ENCODE measurements at regions not wholly inside any gene's neighbourhood (a gene's known extent, or its start where the extent isn't known, plus 50 kb on each side); places are given as distances from the start of the nearest gene placed in this dataset.
"Not testable (repeated sequence)": the region's sequence is repeated elsewhere in the genome, so short reads cannot be mapped to it uniquely, and the experiment has no call there.

DNA sequence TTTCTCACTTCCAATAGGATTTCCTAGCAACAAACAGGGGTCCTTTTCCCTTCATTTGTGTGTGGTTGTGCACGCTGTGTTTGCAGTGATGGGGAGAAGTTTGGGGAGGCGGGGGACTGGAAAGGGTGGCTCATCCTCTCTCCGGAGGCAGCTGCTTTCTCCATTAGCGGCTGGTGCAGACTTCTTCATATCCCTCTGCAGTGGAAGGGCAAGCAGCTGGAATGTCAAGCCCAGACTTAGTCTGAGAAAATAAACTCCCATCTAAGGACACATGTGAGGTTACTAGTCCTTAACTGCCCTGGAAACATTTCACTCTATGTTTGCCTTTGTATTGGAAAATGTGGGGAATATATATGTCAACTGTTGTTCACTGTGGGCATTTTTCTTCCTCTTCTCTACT, 467.0 kb upstream of the RASGRP1 start:
- Histone ChIP-seq H3K79me1 (ENCODE audit: low read length) (no peaks in the 10 kb centered on the region), H3K27ac (ENCODE audit: low read depth, low read length) (no peak overlapping the region), H3K36me3 (ENCODE audit: control insufficient read depth in 1 of 2, insufficient read depth in 2 of 2, low read length in 2 of 2) (no peaks in the 10 kb centered on the region), H3K4me2 (ENCODE audit: low read length) (no peak overlapping the region), H2AFZ (ENCODE audit: insufficient read depth, low read length, poor library complexity) (no peak overlapping the region), H3K9ac (ENCODE audit: low read length) (no peak overlapping the region), H2AK5ac (ENCODE audit: low read length) (no peak overlapping the region), H4K12ac (ENCODE audit: low read depth, low read length) (no peak overlapping the region), H3K4me3 (ENCODE audit: low read depth, low read length) (no peak overlapping the region), H4K8ac (ENCODE audit: low read depth, low read length) (no peak overlapping the region), H3K4me1 (ENCODE audit: control insufficient read depth in 1 of 2, insufficient read depth in 2 of 2, low read length in 2 of 2) (no peaks in the 10 kb centered on the region), H2BK12ac (ENCODE audit: low read length) (no peak overlapping the region), H3K79me2 (ENCODE audit: control insufficient read depth, insufficient read depth, low read length, poor library complexity) (no peaks in the 10 kb centered on the region), H3K18ac (ENCODE audit: low read length) (no peak overlapping the region), H2BK120ac (ENCODE audit: insufficient read depth, low read length, poor library complexity) (no peak overlapping the region), H3K4ac (ENCODE audit: low read depth, low read length) (no peak overlapping the region), H3K14ac (ENCODE audit: low read length) (no peak overlapping the region), H3K27me3 (ENCODE audit: insufficient read depth, low read length) (no peaks in the 10 kb centered on the region), H2BK5ac (ENCODE audit: low read depth, low read length, poor library complexity) (no peak overlapping the region), H3K23ac (ENCODE audit: low read length) (no peak overlapping the region), H3K9me3 (ENCODE audit: insufficient read depth, low read depth, low read length) (no peaks in the 10 kb centered on the region), H4K91ac (ENCODE audit: low read depth, low read length) (no peak overlapping the region)
- no CpG with 5 or more reads among the region's 4 CpGs for WGBS (ENCODE audit: extremely low coverage, insufficient coverage, insufficient read length)
- no peak for DNase-seq

DNA sequence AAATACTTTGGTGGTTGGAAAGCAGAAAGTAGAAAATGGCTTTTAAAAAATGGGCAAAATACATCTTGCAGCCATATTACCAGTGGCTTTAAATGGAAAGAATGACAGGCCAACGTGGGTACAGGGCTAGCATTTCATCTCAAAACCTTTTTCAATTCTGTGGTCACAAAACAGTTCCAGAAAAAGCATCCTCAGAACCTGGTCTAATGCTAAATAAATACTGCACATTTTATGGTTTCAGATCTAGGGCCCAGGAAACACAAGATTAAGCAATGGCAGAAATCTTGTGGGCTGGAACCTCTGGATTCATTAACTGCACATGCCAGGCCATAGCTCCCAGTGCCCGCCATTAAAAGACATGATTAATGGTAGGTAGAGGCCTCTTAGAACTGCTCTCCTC, 470.2 kb upstream of the RASGRP1 start:
- H3K4me3 ChIP-seq (ENCODE audit: low read depth, low read length) = no peak overlapping the region
- no peaks in the 10 kb centered on the region for H3K36me3 ChIP-seq (ENCODE audit: control insufficient read depth in 1 of 2, insufficient read depth in 2 of 2, low read length in 2 of 2)
- H2BK120ac ChIP-seq (ENCODE audit: insufficient read depth, low read length, poor library complexity) = no peak overlapping the region
- H3K18ac ChIP-seq (ENCODE audit: low read length) = no peak overlapping the region
- no peak overlapping the region for H2BK5ac ChIP-seq (ENCODE audit: low read depth, low read length, poor library complexity)
- no peak overlapping the region for H3K9ac ChIP-seq (ENCODE audit: low read length)
- H3K4ac ChIP-seq (ENCODE audit: low read depth, low read length) = no peak overlapping the region
- DNase-seq = no peak
- no peaks in the 10 kb centered on the region for H3K27me3 ChIP-seq (ENCODE audit: insufficient read depth, low read length)
- H4K8ac ChIP-seq (ENCODE audit: low read depth, low read length) = no peak overlapping the region
- no peak overlapping the region for H2BK12ac ChIP-seq (ENCODE audit: low read length)
- no peaks in the 10 kb centered on the region for H3K79me2 ChIP-seq (ENCODE audit: control insufficient read depth, insufficient read depth, low read length, poor library complexity)
- no peak overlapping the region for H3K4me2 ChIP-seq (ENCODE audit: low read length)
- no peak overlapping the region for H2AFZ ChIP-seq (ENCODE audit: insufficient read depth, low read length, poor library complexity)
- no peak overlapping the region for H3K27ac ChIP-seq (ENCODE audit: low read depth, low read length)
- H4K12ac ChIP-seq (ENCODE audit: low read depth, low read length) = no peak overlapping the region
- H4K91ac ChIP-seq (ENCODE audit: low read depth, low read length) = no peak overlapping the region
- H3K23ac ChIP-seq (ENCODE audit: low read length) = no peak overlapping the region
- no peaks in the 10 kb centered on the region for H3K79me1 ChIP-seq (ENCODE audit: low read length)
- H3K4me1 ChIP-seq (ENCODE audit: control insufficient read depth in 1 of 2, insufficient read depth in 2 of 2, low read length in 2 of 2) = no peaks in the 10 kb centered on the region
- no CpG with 5 or more reads among the region's 2 CpGs for WGBS (ENCODE audit: extremely low coverage, insufficient coverage, insufficient read length)
- H3K14ac ChIP-seq (ENCODE audit: low read length) = no peak overlapping the region
- H2AK5ac ChIP-seq (ENCODE audit: low read length) = no peak overlapping the region
- no peaks in the 10 kb centered on the region for H3K9me3 ChIP-seq (ENCODE audit: insufficient read depth, low read depth, low read length)

DNA sequence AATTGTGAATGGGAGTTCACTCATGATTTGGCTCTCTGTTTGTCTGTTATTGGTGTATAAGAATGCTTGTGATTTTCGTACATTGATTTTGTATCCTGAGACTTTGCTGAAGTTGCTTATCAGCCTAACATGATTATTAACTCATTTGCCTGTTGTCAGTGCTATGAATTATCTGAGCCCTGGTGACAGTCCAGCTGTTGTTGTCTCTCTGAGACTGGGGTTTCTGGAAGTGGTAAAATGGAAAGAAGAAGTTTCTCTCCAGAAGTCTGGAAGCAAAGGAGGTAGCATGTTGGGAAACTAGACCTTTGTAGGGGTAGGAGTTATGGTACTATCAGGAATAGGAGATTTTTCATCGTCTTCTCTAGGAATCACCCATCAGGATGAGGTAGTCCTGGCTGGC, 473.0 kb upstream of the RASGRP1 start:
- not testable (repeated sequence) for H4K91ac ChIP-seq (ENCODE audit: low read depth, low read length); H2BK120ac ChIP-seq (ENCODE audit: insufficient read depth, low read length, poor library complexity); H3K9me3 ChIP-seq (ENCODE audit: insufficient read depth, low read depth, low read length); H2BK5ac ChIP-seq (ENCODE audit: low read depth, low read length, poor library complexity); H3K4ac ChIP-seq (ENCODE audit: low read depth, low read length); H3K9ac ChIP-seq (ENCODE audit: low read length); H3K36me3 ChIP-seq (ENCODE audit: control insufficient read depth in 1 of 2, insufficient read depth in 2 of 2, low read length in 2 of 2); H3K79me2 ChIP-seq (ENCODE audit: control insufficient read depth, insufficient read depth, low read length, poor library complexity); H3K4me3 ChIP-seq (ENCODE audit: low read depth, low read length); DNase-seq; H2AK5ac ChIP-seq (ENCODE audit: low read length); H2BK12ac ChIP-seq (ENCODE audit: low read length); H3K4me1 ChIP-seq (ENCODE audit: control insufficient read depth in 1 of 2, insufficient read depth in 2 of 2, low read length in 2 of 2); H3K14ac ChIP-seq (ENCODE audit: low read length); H4K12ac ChIP-seq (ENCODE audit: low read depth, low read length); H3K23ac ChIP-seq (ENCODE audit: low read length); H2AFZ ChIP-seq (ENCODE audit: insufficient read depth, low read length, poor library complexity); H4K8ac ChIP-seq (ENCODE audit: low read depth, low read length); H3K79me1 ChIP-seq (ENCODE audit: low read length); H3K18ac ChIP-seq (ENCODE audit: low read length); H3K4me2 ChIP-seq (ENCODE audit: low read length); H3K27ac ChIP-seq (ENCODE audit: low read depth, low read length); H3K27me3 ChIP-seq (ENCODE audit: insufficient read depth, low read length)
- WGBS (ENCODE audit: extremely low coverage, insufficient coverage, insufficient read length) = no CpG with 5 or more reads among the region's 2 CpGs

DNA sequence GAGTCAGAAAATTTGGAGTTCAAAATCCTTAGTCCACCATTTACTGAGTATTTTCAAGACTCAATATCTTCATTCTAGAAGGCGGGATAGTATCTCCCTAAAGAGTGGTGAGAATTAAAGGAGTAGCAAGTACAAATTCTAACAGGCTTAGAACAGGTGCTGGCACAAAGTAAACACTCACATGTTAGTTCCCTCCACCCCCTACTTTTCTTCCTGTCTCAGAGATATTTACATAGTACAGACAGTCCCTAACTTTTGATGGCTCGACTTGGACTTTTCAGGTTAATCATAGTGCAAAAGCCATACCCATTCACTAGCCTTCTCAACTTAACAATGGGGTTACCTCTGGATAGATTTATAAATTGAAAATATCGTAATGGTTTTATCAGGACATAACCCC, 476.2 kb upstream of the RASGRP1 start:
- Histone ChIP-seq H3K36me3 (ENCODE audit: control insufficient read depth in 1 of 2, insufficient read depth in 2 of 2, low read length in 2 of 2) (no peaks in the 10 kb centered on the region), H3K9me3 (ENCODE audit: insufficient read depth, low read depth, low read length) (no peaks in the 10 kb centered on the region), H3K9ac (ENCODE audit: low read length) (no peak overlapping the region), H3K23ac (ENCODE audit: low read length) (no peak overlapping the region), H3K18ac (ENCODE audit: low read length) (no peak overlapping the region), H2AK5ac (ENCODE audit: low read length) (no peak overlapping the region), H4K12ac (ENCODE audit: low read depth, low read length) (no peak overlapping the region), H4K91ac (ENCODE audit: low read depth, low read length) (no peak overlapping the region), H2BK5ac (ENCODE audit: low read depth, low read length, poor library complexity) (no peak overlapping the region), H3K27me3 (ENCODE audit: insufficient read depth, low read length) (no peaks in the 10 kb centered on the region), H2BK12ac (ENCODE audit: low read length) (no peak overlapping the region), H2AFZ (ENCODE audit: insufficient read depth, low read length, poor library complexity) (no peak overlapping the region), H4K8ac (ENCODE audit: low read depth, low read length) (no peak overlapping the region), H2BK120ac (ENCODE audit: insufficient read depth, low read length, poor library complexity) (no peak overlapping the region), H3K4me1 (ENCODE audit: control insufficient read depth in 1 of 2, insufficient read depth in 2 of 2, low read length in 2 of 2) (peaks cover 0 to 2% of the 10 kb centered on the region in 2 experiments), H3K79me1 (ENCODE audit: low read length) (no peaks in the 10 kb centered on the region), H3K14ac (ENCODE audit: low read length) (no peak overlapping the region), H3K79me2 (ENCODE audit: control insufficient read depth, insufficient read depth, low read length, poor library complexity) (no peaks in the 10 kb centered on the region), H3K4me2 (ENCODE audit: low read length) (no peak overlapping the region), H3K4me3 (ENCODE audit: low read depth, low read length) (no peak overlapping the region), H3K4ac (ENCODE audit: low read depth, low read length) (no peak overlapping the region), H3K27ac (ENCODE audit: low read depth, low read length) (no peak overlapping the region)
- DNase-seq = no peak
- no CpG with 5 or more reads among the region's 3 CpGs for WGBS (ENCODE audit: extremely low coverage, insufficient coverage, insufficient read length)

Data from trophoblast cell (in vitro differentiated cells and primary cell).